Neuronal stem cell (in vitro differentiated cells): ENCODE measurements at regions not wholly inside any gene's neighbourhood (a gene's known extent, or its start where the extent isn't known, plus 50 kb on each side); places are given as distances from the start of the nearest gene placed in this dataset.

ENCODE experiments used
- DNase-seq: peaks from one replicate; pipeline ENCODE4 v3.0.0-alpha.2; 2013; ENCODE audit warnings: low spot score
- H2AFZ ChIP-seq: one replicate; pipeline ENCODE4 v1.6.1; 2013; ENCODE audit warnings: mild to moderate bottlenecking, low read length, inconsistent platforms
- H2AK5ac ChIP-seq: 2 replicates; pipeline ENCODE4 v1.6.1; 2013; ENCODE audit warnings: low read depth, mild to moderate bottlenecking, inconsistent platforms, low read length, moderate library complexity, mixed read lengths
- H2BK120ac ChIP-seq: 2 replicates; pipeline ENCODE4 v1.6.1; 2013; ENCODE audit warnings: low read depth, mild to moderate bottlenecking, inconsistent platforms, low read length, moderate library complexity, mixed read lengths
- H2BK12ac ChIP-seq: one replicate; pipeline ENCODE4 v1.6.1; 2013; ENCODE audit warnings: low read length, inconsistent platforms
- H2BK15ac ChIP-seq: 2 replicates; pipeline ENCODE4 v1.6.1; 2013; ENCODE audit warnings: mild to moderate bottlenecking, low read length, inconsistent platforms, mixed read lengths
- H2BK5ac ChIP-seq: one replicate; pipeline ENCODE4 v1.6.1; 2013; ENCODE audit warnings: inconsistent platforms, mild to moderate bottlenecking, low read length, moderate library complexity
- H3K14ac ChIP-seq: one replicate; pipeline ENCODE4 v1.6.1; 2013; ENCODE audit warnings: low read length, inconsistent platforms
- H3K18ac ChIP-seq: 2 replicates; pipeline ENCODE4 v1.6.1; 2013; ENCODE audit warnings: low read length, inconsistent platforms
- H3K23ac ChIP-seq: 2 replicates; pipeline ENCODE4 v1.6.1; 2013; ENCODE audit warnings: low read depth, mild to moderate bottlenecking, mixed read lengths, low read length, inconsistent platforms; ENCODE audit not compliant: poor library complexity
- H3K27ac ChIP-seq: replicated peaks from 3 replicates; pipeline ENCODE4 v1.5.1; 2013; ENCODE audit warnings: low read length, inconsistent platforms
- H3K27me3 ChIP-seq, 3 experiments: 2 replicates each; pipeline ENCODE4 v1.6.1; 2013; ENCODE audit warnings: low read length in 3 of 3, mild to moderate bottlenecking in 2 of 3, inconsistent platforms in 1 of 3, low read depth in 1 of 3, mixed read lengths in 1 of 3, moderate library complexity in 1 of 3; ENCODE audit not compliant: control insufficient read depth in 3 of 3, insufficient read depth in 3 of 3
- H3K36me3 ChIP-seq, 2 donors: replicated peaks in 1 of 2; 2 replicates each; pipeline ENCODE4 v1.6.1; 2013; ENCODE audit warnings: low read length in 2 of 2; ENCODE audit not compliant: control insufficient read depth in 2 of 2, insufficient read depth in 2 of 2
- H3K4ac ChIP-seq: 2 replicates; pipeline ENCODE4 v1.6.1; 2013; ENCODE audit warnings: inconsistent platforms, mild to moderate bottlenecking, low read length, moderate library complexity
- H3K4me1 ChIP-seq, 2 donors: 1 replicate in 1 of 2; 2 replicates in 1 of 2; pipeline ENCODE4 v1.6.1; 2013; ENCODE audit warnings: low read length in 2 of 2, low read depth in 1 of 2; ENCODE audit not compliant: control insufficient read depth in 2 of 2, insufficient read depth in 1 of 2
- H3K4me2 ChIP-seq: one replicate; pipeline ENCODE4 v1.6.1; 2013; ENCODE audit warnings: mild to moderate bottlenecking, low read length, inconsistent platforms; ENCODE audit not compliant: insufficient read depth, poor library complexity, severe bottlenecking
- H3K4me3 ChIP-seq, 2 donors: 2 replicates each; pipeline ENCODE4 v1.5.1; 2013; ENCODE audit warnings: low read length in 2 of 2, mild to moderate bottlenecking in 2 of 2, inconsistent platforms in 1 of 2, moderate library complexity in 1 of 2
- H3K79me1 ChIP-seq: one replicate; pipeline ENCODE4 v1.6.1; 2013; ENCODE audit warnings: low read depth, mild to moderate bottlenecking, inconsistent platforms, low read length, moderate library complexity
- H3K9ac ChIP-seq: one replicate; pipeline ENCODE4 v1.6.1; 2013; ENCODE audit warnings: mild to moderate bottlenecking, low read depth, low read length, inconsistent platforms; ENCODE audit not compliant: poor library complexity
- H3K9me3 ChIP-seq, 2 donors: replicated peaks in 1 of 2; 2 replicates each; pipeline versions ENCODE3 to v1.6.1; 2013; ENCODE audit warnings: low read length in 2 of 2, mild to moderate bottlenecking in 2 of 2, inconsistent platforms in 1 of 2, low read depth in 1 of 2, mixed read lengths in 1 of 2, moderate library complexity in 1 of 2; ENCODE audit not compliant: control insufficient read depth in 2 of 2, insufficient read depth in 1 of 2
- H4K8ac ChIP-seq: one replicate; pipeline ENCODE4 v1.6.1; 2013; ENCODE audit warnings: low read depth, mild to moderate bottlenecking, inconsistent platforms, low read length, moderate library complexity
- H4K91ac ChIP-seq: one replicate; pipeline ENCODE4 v1.6.1; 2013; ENCODE audit warnings: low read length, low read depth, mild to moderate bottlenecking, inconsistent platforms; ENCODE audit not compliant: poor library complexity
- whole genome bisulfite sequencing, 2 donors: extraction: QIAGEN DNeasy Blood & Tissue Kit; methylation state at CpG; one replicate each; pipeline ENCODE4 v1.1.7; 2013; ENCODE audit warnings: missing lambda C conversion rate in 2 of 2, mixed read lengths in 1 of 2; ENCODE audit not compliant: insufficient read length in 2 of 2, insufficient replicate concordance in 1 of 2; ENCODE audit errors: extremely low coverage in 2 of 2; 5-methylcytosine and 5-hydroxymethylcytosine counted together

DNA sequence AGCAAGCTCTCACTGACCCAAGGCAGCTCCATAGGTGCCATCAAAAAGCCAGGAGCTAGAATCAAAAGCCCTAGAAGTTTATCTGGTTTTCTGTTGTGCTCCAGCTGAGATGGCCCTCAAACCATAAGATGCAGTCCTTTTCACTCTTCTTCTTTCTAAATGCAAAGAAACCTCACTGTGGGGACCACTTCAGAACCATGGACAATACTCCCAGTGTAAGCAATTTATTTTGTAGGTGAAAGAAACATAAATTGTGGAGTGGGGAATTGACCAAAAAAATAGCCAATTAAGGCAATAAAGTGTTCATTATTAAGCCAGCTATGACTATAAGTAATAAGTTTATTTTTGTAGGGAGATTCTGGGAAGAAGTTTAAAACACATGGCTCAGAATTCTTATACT lies 1399.9 kb downstream of the PLA2G4A start:
- Histone ChIP-seq H3K27me3 (no peaks in the 10 kb centered on the region), H2AFZ (no peak overlapping the region), H3K23ac (no peak overlapping the region), H3K18ac (no peak overlapping the region), H3K4me3 (no peak overlapping the region), H3K9ac (no peak overlapping the region), H3K9me3 (no peaks in the 10 kb centered on the region), H3K27ac (no peak overlapping the region), H3K4me2 (no peak overlapping the region), H4K91ac (no peak overlapping the region), H3K4me1 (no peaks in the 10 kb centered on the region), H3K79me1 (no peaks in the 10 kb centered on the region), H2AK5ac (no peak overlapping the region), H2BK120ac (no peak overlapping the region), H3K4ac (no peak overlapping the region), H2BK15ac (no peak overlapping the region), H4K8ac (no peak overlapping the region), H3K36me3 (no peaks in the 10 kb centered on the region), H2BK12ac (no peak overlapping the region), H3K14ac (no peak overlapping the region), H2BK5ac (no peak overlapping the region)
- DNase-seq, result no peak

DNA sequence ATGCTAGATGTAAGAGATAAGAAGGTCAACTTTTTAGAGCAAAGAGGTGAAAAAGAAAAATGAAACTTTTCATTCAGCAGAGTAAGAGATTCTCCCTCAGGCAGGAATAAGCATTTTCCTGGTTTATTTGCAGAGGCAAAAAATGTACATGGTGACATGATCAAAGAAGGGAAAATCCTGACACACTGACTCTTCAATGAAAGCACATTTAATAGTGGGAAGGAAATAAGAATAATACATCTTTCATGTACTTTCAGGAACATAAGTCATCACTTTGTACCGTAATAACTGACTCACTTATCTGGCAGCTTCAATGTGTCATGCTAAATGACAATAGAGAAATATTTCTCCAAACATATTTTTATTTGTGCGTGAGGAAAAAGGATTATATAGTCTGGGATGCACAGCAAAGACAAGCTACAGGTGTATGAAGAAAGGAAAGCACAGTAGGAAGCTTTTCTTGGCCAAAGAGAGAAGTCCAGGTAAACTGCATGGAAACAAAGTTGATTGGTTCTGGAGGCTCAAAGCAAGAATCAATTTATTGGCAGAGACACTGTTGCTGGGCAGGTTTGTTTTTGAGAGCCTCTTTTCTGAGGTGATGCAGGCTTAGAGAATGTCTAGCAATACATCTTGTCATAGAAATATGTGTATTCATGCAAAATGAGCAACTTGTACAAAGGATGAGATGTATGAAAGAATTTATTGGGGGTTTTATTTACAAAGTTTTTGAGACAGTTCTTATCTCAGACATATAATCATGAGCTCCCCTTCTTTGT lies 1409.0 kb downstream of the PLA2G4A start:
- H3K14ac ChIP-seq, result no peak overlapping the region
- no peak overlapping the region for H3K27ac ChIP-seq
- H3K18ac ChIP-seq, result no peak overlapping the region
- no peak overlapping the region for H3K9ac ChIP-seq
- H3K27me3 ChIP-seq, result no peaks in the 10 kb centered on the region
- no peaks in the 10 kb centered on the region for H3K79me1 ChIP-seq
- no peak overlapping the region for H3K4me2 ChIP-seq
- no peak for DNase-seq
- H3K36me3 ChIP-seq, result no peaks in the 10 kb centered on the region
- no peak overlapping the region for H3K4ac ChIP-seq
- no peak overlapping the region for H2BK5ac ChIP-seq
- no peak overlapping the region for H2AK5ac ChIP-seq
- H2BK12ac ChIP-seq, result no peak overlapping the region
- no peaks in the 10 kb centered on the region for H3K9me3 ChIP-seq
- H4K8ac ChIP-seq, result no peak overlapping the region
- H3K23ac ChIP-seq, result no peak overlapping the region
- no peak overlapping the region for H4K91ac ChIP-seq
- no peak overlapping the region for H3K4me3 ChIP-seq
- no peak overlapping the region for H2BK120ac ChIP-seq
- no peaks in the 10 kb centered on the region for H3K4me1 ChIP-seq
- no CpG with 5 or more reads among the region's 2 CpGs for WGBS, 2 donors
- no peak overlapping the region for H2AFZ ChIP-seq
- no peak overlapping the region for H2BK15ac ChIP-seq

DNA sequence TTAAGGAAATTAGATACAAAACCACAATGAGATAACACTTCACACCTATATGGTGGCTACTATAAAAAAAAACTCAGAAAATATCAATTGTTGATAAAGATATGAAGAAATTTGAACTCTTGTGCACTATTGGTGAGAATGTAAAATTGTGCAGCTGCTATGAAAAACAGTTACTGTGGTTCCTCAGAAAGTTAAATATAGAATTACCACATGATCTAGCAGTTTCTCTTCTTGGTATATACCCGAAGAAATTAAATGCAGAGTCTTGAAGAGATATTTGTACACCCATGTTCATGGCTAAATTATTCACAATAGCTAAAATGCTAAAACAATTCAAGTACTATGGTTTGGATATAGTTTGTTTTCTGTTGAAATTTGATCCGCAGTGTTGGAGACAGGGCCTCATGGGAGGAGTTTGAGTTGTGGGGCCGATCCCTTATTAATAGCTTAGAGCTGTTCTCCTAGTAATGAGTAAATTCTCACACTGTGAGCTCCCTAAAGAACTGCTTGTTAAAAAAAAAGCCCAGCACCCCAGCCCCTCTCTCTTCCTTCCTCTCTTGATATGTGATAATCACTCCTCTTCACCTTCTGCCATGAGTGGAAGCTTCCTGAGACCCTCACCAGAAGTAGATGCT lies 1412.1 kb downstream of the PLA2G4A start:
- no CpG with 5 or more reads among the region's 3 CpGs for WGBS, 2 donors
- Histone ChIP-seq H3K79me1 (no peaks in the 10 kb centered on the region), H2BK5ac (no peak overlapping the region), H3K4me2 (no peak overlapping the region), H2BK12ac (no peak overlapping the region), H2AFZ (no peak overlapping the region), H3K23ac (no peak overlapping the region), H3K4me1 (no peaks in the 10 kb centered on the region), H3K36me3 (no peaks in the 10 kb centered on the region), H4K91ac (no peak overlapping the region), H2BK120ac (no peak overlapping the region), H3K9me3 (no peaks in the 10 kb centered on the region), H3K14ac (no peak overlapping the region), H3K27me3 (no peaks in the 10 kb centered on the region), H4K8ac (no peak overlapping the region), H3K27ac (no peak overlapping the region), H2AK5ac (no peak overlapping the region), H3K4ac (no peak overlapping the region), H2BK15ac (no peak overlapping the region), H3K4me3 (no peak overlapping the region), H3K18ac (no peak overlapping the region), H3K9ac (no peak overlapping the region)
- DNase-seq, result no peak

GRCh38 chr1:188241629-188242028 lies 1412.9 kb downstream of the PLA2G4A start:
- Histone ChIP-seq H3K9ac (no peak overlapping the region), H3K18ac (no peak overlapping the region), H3K4me3 (no peak overlapping the region), H2BK15ac (no peak overlapping the region), H3K27me3 (no peaks in the 10 kb centered on the region), H3K79me1 (no peaks in the 10 kb centered on the region), H3K23ac (no peak overlapping the region), H3K36me3 (no peaks in the 10 kb centered on the region), H4K8ac (no peak overlapping the region), H2BK120ac (no peak overlapping the region), H3K4me2 (no peak overlapping the region), H4K91ac (no peak overlapping the region), H3K27ac (no peak overlapping the region), H3K4me1 (no peaks in the 10 kb centered on the region), H2BK5ac (no peak overlapping the region), H2BK12ac (no peak overlapping the region), H3K14ac (no peak overlapping the region), H3K4ac (no peak overlapping the region), H2AK5ac (no peak overlapping the region), H2AFZ (no peak overlapping the region), H3K9me3 (no peaks in the 10 kb centered on the region)
- DNase-seq, result no peak
- WGBS, 2 donors, result no CpG with 5 or more reads among the region's 4 CpGs
